HG03571 (cell line): ENCODE measurements at regions not wholly inside any gene's neighbourhood (a gene's known extent, or its start where the extent isn't known, plus 50 kb on each side); places are given as distances from the start of the nearest gene placed in this dataset.
A peak's percentile ranks its signal among the peaks of the same experiment; 100 is the strongest.
"Not testable (repeated sequence)": the region's sequence is repeated elsewhere in the genome, so short reads cannot be mapped to it uniquely, and the experiment has no call there.

Experiments used
- ATAC-seq: cut with Tn5 transposase; IDR thresholded peaks from one replicate; pipeline ENCODE4 v1.9.1; 2021; ENCODE audit not compliant: unreplicated experiment

GRCh38 chr3:36656873-36657272 lies 107.5 kb downstream of the DCLK3 start:
- no peak for ATAC-seq

DNA sequence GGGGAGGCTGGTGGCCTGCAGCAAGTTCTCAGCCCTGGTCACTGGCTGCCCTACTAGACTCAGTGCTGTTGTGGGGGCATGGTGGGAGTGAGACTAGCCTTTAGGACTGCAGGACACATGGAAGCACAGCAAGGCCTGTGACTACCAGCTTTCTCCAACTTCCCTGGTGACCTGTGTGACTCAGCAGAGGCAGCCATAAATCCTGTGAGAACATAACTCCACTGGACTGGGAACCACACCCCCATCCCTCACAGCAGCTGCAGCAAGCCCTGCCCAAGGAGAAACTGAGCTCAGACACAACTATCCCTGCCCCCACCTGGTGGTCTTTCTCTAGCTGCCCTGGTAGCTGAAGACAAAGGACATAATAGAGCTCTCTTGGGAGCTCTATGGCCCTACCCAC lies 111.3 kb downstream of the DCLK3 start:
- ATAC-seq, result no peak

- no peak for ATAC-seq
These were observed 112.2 kb downstream of the DCLK3 start for GRCh38 chr3:36652104-36652503.

DNA sequence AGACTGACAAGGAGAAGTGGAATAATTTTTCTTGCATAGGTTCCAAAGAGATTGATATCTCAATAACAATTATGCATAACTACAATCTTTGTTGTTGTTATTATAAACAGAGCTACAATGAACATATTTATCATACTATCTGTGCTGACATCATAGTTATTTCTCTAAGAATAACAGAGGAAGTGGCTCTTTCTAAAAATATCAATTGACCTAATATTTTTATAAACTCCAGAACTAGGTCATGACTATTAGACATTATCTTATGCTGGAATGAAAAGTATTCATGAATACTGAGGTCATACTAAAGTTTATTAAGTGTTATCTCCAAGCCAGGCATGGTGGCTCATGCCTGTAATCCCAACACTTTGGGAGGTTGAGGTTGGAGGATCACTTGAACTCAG lies 114.1 kb downstream of the DCLK3 start:
- no peak for ATAC-seq

GRCh38 chr3:36649125-36649524 lies 115.2 kb downstream of the DCLK3 start:
- ATAC-seq, result no peak

DNA sequence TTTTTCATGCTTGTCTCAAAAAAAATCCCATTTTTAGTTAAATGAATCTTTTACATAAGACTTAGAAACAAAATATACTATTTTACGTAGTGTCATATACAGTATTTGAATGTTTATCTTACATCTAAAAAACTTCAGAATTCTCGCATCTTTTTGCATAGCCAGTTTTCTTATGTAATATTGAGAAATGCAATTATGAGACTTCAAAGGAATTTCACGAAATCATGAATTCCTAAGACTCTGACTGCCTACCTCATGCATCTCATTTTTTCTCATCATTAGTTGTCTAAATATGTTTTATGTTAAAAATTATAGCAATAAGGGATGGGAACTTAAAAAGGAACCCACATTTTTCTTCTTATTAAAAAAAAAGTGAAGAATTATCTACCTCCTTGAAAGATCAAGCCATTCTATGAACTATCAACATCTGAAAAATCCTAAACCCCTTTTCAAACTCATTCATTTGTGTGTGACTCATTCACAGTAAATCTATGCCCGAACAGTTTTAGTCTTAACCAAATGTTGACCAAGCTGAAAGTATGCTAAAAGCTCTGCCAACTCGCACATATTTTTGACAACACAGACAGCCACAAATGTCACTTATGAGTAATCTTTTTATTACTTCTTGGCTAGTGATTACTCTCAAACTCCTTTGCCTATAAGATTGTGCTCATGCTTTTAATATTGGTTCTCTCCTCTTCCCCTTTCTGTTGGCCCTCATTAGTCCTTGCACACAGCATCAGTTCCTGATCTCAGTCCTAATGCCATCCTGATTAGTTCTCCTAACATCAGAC lies 115.9 kb downstream of the DCLK3 start:
- ATAC-seq, result peak; percentile 92

DNA sequence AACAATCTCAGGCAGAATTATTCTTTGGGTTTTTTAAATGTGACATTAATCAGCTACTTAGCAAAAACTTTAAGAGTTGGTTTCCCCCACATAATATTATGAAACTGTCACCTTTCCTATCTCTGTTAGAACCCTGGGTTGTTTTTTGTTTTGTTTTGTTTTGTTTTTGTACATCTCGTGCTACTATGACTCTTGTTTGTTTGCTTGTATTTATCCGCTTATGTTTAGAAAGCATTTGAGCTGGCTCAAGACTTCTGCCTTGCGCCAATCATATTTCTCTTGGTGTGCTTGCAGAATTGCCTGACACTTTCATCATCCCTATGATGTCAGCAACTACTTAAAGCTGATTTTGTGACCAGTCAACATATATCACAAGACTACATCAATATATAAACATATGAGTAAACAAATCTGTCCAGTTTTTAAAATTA lies 116.9 kb downstream of the DCLK3 start:
- ATAC-seq, result no peak

DNA sequence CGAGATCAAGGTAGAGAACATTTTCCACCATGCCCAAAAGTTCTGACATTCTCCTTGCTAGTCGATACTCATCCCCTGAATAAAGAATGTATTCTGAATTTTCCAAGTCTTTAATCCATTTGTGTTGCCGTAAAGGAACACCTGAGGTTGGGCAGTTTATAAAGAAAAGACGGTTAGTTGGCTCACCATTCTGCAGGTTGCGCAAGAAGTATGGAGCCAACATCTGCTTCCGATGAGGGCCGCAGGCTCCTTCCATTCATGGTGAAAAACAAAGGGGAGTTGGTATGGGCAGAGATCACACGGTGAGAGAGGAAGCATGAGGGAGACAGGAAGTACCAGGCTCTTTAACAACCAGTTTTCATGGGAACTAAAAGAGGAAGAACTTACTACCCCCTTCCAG lies 121.2 kb downstream of the DCLK3 start:
- no peak for ATAC-seq

DNA sequence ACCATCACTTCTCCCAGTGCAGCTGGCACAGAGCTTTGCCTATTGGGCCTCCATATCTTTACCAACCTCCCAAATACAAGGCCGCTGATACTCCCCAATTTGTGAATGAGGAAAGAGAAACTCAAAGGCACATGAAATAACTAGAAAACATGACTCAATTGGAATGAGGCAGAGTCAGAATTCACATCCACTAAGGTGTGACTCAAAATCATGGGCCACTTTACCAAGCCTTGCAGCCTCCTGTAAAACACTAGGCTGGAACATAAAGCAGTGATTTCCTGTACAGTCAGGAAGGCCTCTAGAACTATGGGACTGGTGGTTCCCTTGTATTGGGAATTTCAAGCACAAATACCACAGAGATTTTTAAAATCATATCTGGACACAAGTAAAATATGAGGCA lies 128.6 kb downstream of the DCLK3 start:
- no peak for ATAC-seq

GRCh38 chr3:36633897-36634296 lies 130.5 kb downstream of the DCLK3 start:
- not testable (repeated sequence) for ATAC-seq

GRCh38 chr3:36633060-36633459 lies 131.3 kb downstream of the DCLK3 start:
- ATAC-seq, result no peak

DNA sequence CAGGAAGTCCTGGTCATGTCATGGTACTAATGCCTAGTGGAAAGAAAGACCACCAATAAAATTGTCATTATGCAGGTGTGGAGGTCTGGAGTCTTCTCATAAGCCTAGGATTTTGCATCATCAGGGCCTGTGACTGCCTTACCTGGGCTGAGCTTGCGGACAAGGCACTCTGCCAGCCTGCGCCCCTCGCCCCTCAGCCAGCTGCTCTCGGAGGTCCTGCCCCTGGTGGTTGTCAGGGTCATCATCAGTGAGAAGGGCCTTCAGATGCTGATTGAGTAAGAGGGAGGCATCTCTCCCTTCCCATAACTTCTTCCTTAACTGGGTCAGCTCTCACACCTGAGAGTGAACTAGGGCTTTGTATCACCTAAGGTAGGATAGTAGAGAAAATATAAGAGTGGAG lies 132.8 kb downstream of the DCLK3 start:
- no peak for ATAC-seq

DNA sequence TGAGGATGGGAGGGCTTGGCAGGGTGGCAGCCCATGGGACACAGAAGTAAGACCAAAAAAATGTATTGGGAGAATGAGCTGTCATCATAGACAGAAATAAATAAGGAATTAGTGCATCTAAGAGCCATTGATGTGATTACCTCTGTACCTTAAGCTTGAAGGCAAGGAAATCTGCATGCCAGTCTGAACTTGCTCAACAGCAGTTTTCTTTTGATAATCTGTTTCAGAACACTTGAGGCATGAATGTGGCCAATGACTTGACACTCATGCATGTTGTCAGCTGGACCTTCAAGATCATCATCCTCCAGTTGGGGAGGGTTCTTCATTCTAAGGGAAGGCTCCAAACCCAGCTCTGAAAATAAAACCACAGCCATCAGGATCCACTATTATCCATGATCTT lies 148.5 kb downstream of the DCLK3 start:
- no peak for ATAC-seq

DNA sequence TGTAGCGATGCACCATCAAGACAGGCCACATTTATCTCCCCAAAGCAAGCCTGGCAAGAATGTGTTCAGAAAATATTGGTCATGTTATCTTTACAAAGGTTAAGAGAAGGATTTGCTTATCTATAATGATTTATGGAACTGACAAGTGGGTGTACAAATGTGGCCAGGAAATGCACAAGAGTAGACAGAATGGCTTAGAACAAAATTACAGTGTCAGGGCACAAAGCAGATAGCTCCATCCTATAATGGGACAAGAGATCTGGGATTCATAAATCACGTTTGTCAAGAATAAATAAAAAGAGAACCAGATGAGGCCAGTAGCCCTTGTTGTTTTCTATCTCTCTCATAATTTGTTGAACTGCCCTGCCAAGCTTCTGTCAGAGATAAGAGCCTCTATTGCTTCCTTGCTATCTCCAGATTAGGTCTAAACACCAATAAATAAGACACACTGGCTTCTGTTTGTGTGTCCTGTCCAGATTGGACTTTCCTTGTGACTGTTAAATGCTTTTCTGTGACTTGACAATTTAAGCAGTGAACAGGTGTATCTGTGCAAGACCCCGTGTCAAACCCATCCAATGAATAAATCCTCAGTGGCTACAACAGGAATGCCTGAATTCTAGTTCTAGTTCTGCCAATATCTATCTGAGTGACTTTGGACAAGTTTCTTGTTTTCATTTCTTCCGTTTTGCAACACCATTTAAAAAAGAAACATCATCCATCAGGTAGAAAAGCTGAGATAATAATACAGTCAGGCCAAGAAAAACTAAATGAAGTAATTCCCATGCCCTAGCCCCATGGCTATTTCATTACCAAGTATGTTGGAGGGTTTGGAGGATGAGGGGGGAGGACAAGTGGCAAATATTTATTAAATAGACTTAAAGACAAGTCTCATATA lies 157.2 kb downstream of the DCLK3 start:
- ATAC-seq, result no peak

GRCh38 chr3:36603423-36603822 lies 160.9 kb downstream of the DCLK3 start:
- ATAC-seq, result no peak

- no peak for ATAC-seq
These were observed 163.9 kb downstream of the DCLK3 start for GRCh38 chr3:36600404-36600803.
